GM21367 (cell line): ENCODE measurements at regions not wholly inside any gene's neighbourhood (a gene's known extent, or its start where the extent isn't known, plus 50 kb on each side); places are given as distances from the start of the nearest gene placed in this dataset.

Experiments
- ATAC-seq: cut with Tn5 transposase; IDR thresholded peaks from one replicate; pipeline ENCODE4 v1.9.1; 2021; ENCODE audit not compliant: unreplicated experiment

DNA sequence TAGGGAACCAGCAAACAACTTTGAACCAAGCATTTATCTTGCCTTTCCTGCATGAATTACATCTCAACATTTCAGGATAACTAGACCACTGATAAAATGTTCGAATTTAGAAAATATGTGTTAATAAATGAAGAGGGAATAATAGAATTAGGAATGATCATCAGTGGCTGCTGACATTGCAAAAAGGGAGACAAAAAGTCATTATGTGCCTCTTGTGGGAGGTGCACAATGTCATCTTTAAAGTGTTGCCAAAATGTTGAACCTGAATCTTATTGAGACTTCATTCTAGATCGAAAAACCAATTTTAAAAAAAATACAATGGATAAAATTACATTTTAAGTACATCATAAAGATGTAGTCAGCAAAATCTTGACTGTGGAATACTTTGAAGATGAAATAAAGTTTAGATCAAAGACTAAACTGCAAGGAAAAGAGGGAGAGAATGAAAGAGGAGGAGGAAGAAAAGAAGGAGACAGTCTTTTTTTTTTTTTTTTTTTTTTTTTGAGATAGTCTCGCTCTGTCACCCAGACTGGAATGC is 299.3 kb downstream of the FBXW7 start:
- no peak for ATAC-seq

DNA sequence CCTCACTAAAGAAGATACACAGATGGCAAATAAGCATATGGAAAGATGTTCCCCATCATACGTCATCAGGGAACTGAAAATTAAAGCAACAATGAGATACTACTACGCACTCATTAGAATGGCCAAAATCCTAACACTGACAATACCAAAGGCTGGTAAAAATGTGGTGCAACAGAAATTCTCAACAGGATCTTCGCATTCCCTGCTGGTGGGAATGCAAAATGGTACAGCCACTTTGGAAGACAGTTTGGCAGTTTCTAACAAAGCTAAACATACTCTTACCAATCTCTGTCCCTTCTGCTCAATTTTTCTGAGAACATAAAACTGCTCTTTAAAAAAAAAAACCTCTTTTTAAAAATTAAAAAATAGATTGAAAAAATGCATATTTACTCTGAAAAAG is 300.2 kb downstream of the FBXW7 start:
- ATAC-seq: no peak

DNA sequence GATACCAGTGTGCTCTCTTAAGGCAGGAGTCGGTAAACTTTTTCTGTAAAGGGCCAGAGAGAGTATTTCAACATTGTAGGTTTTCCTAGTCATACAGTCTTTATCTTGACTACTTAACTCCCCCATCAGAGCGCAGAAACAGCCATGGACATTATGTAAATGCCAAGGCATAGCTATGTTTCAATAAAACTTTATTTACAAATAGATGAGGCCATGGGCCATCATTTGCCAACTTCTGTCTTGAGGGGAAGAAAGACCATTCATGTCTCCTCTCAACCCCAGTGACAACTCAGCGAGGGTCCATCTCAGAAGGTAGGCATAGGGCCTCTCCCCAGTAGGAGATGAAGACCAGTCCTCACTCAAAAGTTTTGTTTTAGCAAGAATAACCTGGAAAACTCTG is 301.3 kb downstream of the FBXW7 start:
- no peak for ATAC-seq

DNA sequence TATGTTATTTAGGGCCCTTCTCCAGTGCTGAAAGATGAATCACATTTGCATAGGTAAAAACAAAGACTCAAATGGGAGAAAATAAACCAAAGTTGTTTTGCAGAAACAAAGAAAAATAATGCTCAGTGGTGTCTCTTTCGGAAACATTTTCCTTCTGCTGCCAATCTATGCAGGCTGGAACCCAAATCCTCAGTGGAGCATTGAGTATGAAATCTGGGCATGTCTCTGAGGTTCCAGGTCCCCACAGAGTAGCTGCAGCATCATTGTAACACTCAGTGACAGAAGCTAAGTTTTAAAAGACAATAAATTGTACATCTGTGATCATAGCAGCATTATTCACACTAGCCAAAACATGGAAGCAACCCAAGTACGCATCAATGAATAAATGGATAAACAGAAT is 303.6 kb downstream of the FBXW7 start:
- ATAC-seq: no peak

DNA sequence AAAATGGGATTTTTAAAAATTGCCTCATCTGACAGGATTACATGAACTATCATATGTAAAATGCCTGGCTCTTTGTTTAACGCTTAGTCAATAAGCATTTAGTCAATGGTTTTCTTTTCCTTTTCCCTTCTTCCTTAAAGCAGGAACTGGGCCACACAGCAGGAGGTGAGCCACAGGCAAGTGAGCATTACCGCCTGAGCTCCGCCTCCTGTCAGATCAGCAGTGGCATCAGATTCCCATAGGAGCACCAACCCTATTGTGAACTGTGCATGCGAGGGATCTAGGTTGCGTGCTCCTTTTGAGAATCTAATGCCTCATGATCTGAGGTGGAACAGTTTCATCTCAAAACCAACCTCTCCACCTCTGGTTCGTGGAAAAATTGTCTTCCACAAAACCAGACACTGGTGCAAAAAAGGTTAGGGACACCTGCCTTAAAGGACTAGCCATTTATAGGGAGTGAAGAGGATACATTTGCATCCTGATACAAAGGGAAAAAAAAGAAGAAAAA is 306.1 kb downstream of the FBXW7 start:
- no peak for ATAC-seq

DNA sequence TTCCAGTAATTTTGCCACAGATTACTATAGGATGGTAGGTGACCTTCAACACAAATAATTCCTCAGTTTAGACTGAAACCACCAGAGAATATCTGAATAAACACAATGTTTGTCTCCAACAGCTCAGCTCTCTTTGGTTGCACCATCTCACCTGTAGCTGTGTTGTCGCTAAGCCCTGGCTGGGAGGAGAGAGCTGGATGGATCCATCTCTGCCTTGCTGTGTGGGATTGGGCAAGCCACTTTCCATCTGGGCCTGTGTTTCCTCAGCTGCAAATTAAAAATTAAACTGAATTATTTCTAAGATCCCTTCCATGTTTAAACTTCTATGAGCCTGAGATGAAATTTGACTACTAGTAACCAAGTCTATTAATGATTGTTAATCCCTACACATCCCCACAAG is 310.2 kb downstream of the FBXW7 start:
- no peak for ATAC-seq

DNA sequence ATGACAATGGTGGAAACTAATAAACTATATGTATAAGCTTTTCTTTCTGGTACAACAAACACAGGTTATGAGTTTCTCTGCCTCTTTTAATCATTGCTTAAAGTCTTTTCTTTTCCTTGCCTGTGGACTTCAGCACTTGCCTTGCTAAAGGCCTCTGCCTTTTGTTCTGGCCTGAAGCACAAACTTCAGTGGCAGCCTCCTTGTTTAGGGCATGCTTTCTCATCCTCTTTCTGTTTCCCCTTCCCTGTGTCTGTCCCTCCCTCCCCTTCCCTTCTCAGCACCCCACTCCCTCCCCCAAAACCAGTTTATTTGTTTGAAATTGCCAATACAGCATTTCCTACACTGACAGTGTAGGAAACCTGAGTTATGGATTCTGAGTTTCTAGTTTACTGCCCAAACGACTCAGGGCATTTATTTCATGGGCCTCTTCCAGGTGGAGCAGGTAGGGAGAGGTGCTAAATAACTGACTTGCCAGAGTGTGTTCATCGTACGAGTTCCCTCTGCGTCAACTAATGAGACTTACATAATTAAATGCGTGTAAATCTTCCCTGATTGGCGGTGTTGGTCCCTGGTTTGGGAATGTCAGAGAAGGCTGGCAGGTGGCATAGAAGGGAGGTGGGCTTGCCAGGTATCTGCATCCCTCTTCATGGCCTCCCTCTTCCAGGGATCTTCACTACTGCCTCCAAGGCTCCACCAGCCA is 311.0 kb downstream of the FBXW7 start:
- no peak for ATAC-seq

DNA sequence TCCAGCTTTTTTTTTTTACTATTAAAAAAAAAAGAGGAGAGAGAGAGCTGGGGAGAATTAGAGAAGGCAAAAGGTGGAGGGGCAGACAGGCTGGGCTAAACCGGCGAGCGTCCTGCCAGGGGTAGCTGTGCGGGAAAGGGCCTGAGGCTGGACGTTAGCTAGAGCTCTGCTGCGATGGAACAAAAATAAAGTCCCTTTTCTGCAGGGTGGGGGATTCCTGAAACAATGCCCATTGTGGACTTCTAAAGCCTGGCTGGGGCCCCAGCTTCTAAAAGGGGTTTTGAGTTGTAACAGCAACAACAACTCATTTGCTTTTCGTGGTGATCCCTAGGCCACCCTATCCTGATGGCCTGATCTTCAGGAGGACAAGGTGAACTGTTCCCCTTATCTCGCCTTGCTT is 311.7 kb downstream of the FBXW7 start:
- ATAC-seq: no peak

DNA sequence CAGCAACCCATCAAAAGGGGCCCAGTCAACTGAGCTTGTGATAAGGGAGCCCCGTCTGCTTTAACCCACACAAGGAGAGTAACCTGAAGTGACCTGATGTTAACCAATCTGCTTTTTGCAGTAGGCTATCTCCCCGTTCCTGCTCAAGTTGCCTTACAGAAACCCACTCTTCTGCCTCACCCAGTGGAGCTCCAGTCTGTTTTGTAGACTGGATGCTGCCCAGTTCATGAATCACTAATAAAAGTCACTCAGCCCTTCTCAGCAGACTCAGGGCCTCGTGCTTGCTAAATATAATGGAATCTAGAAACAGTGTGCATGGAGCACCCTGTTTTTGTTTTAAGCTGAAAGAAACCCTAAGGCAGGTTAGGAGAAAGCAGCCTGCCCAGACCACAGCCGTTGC is 312.3 kb downstream of the FBXW7 start:
- ATAC-seq: no peak

DNA sequence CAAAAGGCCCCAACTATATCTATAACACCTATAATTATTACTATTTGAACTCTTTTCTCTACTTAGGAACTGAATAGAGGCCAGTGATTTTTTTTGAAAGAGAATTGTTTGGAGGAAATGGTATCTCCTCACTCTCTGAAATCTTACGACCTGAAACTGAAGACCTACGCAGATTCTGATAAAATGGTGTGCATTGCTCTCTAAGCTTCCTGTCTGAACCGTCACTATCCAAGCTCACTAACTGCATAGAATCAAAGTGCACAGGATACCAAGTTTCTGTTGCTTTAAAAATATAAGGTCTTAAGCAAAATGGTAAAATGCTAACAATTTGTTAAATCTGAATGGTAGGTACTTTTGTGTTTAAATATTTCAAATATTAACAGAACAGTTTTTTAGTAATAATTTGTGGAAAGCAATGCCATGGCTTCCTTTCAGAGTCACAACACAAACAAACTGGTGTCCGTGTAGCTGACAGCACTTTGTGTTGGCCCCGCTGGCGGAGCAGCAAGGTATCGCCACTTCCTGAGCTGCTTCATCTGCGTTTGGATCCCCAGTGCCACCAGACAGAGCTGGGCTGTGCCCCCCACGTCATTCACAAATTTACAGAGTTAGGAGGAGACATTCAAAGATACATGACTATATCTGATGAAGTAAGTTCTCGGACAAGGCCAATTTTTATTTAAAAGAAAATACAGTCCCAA is 313.9 kb downstream of the FBXW7 start:
- no peak for ATAC-seq

DNA sequence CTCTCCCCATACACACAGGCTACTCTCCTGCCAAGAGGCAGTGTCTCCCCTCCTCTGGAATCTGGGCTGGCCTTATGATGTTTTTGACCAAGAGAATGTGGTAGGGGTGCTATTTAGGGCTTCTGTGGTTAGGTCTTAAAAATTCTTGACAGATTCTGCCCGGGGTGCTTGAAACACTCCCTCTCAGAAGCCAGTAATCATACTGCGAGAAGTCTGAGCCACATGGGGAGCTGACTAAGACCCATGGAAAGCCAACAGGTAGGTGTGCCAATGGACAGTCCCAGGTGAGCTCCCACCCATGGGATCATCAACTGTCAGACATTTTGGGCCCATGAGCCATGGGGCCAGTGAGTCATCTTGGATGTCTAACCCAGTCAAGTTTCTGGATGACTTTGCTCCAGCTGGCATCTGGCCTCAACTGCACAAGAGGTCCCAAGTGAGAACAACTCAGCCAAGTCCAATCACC is 315.7 kb downstream of the FBXW7 start:
- no peak for ATAC-seq

DNA sequence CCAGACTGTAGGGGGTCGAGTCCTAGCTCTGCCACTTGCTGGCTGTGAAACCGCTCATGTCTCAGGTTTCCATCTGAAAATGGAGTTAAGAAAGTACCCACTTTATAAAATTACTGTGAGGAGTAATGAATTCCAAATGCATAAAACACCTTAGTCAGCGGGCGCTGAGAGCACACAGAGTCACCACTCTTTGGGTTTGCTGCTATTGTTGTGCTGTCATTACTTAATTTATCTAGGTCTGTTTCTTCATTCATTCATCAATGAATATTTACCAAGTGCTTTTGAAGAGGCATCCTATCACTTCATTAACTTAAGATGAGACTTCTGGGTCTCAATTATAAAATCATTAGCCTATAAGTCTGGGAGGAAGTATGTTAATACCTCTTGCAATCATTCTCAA is 317.3 kb downstream of the FBXW7 start:
- ATAC-seq: no peak

DNA sequence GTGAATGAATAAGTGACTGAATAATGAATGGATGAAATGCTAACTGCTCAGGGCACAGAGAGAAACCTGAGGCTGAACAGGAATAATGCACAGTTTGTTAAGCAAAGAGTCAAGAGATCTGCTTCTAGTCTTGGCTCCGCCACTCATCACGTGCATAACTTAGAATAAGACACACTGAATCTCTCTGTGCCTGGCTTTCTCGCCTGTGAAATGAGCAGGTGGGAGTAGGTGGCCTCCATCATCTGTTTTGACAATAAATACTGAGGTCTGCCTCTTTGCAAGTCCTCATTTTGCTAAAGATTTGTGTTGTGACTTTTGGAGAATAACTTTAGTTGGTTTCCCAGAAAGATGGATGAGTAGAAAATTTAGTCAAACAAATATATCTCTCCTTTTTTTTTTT is 318.0 kb downstream of the FBXW7 start:
- no peak for ATAC-seq

DNA sequence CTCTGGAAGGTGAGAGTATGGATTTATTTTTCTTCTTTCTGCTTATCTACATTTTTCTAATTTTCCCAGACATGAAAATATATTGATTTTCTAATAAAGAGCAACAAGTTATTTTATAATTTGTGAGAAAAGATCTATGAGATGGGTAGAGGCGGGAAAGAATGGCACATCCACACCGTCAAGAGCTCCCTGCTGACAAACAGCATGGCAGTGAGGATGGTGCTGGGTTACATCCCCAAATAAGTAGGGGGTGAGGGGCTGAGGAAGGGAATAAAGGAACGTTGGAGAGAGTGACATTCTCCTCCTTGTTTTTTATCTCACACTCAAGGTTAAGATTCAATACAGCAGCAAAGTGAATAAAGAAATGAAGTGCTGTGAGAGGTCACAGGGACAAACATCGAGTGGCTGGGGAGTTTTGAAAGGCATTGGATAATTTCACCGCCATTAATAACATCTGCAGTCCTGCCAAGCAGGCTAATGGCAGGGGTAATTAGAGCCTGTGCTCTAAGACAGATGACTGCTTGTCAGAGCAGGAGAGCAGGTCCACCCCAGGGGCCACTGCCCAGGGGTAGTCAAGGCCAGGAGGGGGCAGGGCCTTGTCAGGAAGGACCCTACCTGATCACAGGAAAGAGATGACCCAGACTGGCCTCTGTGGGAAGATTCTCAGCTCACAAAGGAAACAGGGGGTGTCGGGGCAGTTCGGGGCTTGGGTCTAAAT is 323.8 kb downstream of the FBXW7 start:
- ATAC-seq: no peak

DNA sequence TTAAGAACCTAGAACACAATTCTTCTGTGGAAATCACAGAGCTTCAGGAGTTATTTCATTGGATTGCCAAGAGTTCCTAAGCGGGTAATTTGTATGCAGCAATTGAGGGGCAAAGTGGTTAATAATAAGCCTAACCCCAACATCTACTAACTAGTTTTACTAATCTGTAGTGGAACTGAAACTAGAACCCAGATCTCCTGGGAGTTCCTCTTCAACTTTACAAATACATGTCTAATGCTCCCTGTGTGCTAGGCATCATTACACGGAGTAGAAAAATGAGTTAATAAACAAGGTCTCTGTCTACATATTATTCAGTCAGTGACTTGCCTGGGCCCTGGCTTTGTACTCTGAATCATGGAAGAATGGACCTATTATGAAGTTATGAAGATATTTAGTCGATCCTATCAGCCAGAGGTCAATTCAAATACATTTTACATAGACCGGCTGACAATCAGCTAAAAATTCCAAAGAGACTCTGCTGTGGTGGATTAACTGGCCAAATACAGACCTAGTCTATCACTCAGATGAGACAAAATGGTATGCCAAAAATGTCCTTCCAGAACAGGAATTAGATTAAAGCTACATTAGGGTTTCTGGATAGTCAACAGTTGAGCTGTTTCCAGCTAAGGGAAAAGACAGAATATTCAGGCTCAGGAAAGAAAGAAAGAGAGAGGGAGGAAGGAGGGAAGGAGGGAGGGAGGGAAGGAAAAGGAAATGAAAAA is 326.0 kb downstream of the FBXW7 start:
- ATAC-seq: peak; percentile 64

DNA sequence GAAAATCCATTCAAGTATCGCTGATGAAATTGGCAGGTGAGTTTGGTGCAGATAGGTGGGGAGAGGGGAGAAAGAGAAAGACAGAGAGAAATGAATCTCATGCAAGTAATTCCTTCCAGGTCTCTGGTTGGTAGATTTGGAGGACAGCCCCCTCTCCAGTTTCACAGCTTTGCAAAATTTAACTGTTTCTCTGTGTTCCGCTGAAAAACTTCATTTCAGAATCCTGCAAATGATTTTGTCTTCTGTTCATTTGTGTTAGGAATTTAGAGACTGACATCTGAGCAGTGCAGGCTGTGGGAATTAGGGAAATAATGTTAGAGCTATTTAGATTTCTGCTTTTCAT is 328.5 kb downstream of the FBXW7 start:
- ATAC-seq: no peak

DNA sequence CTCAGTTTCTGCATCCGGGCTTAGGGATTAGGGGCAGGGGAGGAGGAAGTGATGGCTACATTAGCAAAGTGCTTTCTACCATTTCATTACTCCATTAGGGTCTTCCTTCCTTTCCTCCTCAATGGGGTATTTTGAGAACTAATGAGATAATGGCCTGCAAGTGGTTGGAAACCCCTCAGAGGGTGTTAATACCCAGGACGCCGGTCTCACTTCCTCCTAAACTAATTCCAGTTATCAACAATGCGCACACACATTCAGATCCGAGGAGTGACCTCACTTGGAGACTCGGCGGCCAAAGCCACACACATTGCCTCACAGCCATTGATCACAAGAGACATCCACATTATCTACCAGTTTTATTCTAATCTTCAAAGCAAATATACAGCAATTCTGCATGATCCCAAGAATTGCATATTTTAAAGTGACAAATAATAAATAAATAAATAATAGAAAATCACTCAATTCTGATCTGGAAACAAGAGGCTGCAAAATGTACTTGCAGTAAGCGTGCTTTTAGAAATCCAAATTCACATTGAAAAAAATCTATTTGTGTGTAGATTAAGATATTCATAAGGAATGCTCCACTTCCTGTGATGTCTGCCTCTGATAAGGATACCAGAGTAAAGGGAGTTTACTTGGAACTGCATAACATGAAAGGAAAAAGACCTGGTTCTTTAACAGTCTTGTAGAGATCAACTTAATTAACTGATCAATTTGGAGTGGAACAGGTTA is 329.1 kb downstream of the FBXW7 start:
- ATAC-seq: no peak

DNA sequence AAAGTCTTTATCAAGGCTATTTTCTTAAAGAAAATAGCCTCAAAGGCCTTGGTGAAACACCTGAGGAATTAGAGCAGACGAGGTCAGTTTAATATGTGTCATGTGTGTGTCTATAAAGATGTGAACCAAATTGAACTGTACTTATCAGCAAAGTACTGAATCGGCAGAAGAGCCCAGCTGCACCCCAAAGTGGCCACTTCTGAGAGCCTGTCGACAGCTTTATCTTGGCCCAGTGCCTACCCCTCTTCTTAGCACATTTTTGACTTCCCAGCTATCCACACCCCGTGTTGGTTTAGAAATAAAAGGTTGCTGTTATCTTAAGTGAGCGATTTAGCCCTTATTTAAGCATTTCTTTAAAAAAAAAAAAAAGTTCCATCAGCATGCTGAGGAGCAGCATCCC is 329.7 kb downstream of the FBXW7 start:
- ATAC-seq: no peak

DNA sequence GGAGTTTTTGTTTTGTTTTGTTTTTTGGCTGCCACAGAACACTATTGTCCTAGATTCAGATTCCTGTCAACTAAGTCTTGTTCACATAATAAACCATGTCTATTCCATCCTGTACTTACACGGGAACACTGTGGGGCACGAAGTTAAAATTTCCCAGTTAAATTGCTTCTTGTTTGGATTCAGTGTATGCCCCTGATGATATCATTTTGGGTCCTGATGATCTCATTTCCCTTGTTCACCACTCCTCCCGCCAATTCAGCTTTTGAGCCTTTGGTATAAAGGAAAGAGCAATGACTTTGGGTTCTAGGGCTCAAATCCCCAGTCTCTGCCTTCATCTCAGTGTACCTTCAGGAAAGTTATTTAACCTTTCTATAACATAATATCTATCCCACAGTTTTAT is 333.5 kb downstream of the FBXW7 start:
- ATAC-seq: no peak

DNA sequence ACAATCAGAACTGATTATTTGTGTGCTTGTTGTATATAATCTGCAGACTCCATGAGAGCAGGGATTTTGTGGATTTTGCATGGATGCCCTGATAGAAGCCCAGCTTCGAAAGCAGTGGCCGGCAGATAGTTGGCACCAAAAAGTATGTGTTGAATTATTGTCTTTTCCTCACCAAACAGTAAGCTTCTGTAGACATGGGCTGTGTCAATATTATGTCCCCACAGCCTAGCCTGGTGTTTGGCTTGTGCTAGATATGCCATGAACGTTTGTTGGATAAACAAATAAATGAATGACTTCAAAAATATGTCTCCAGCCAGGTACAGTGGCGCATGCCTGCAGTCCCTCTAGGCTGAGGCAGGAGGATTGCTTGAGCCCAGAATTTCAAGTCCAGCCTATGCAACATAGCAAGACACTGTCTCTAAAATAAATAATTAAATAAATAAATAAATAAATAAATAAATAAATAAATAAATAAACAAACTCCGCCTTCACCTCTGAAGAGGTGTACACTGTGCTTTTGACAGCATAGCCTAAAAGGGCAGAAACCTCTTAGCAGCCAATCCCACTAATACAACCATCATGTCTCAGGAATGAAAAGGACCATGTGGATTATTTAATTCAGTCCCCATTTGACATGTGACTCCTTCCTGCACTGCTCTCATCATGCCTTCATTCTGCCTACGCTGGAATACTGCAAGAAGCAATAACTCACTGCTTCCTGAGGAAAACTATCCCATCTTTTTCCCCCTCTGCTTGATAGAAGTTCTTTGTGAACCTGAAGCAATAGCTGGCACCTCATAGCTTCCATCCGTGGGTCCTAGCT is 335.2 kb downstream of the FBXW7 start:
- no peak for ATAC-seq
